ENCODE measurements at regions not wholly inside any gene's neighbourhood (a gene's known extent, or its start where the extent isn't known, plus 50 kb on each side); places are given as distances from the start of the nearest gene placed in this dataset.

DNA sequence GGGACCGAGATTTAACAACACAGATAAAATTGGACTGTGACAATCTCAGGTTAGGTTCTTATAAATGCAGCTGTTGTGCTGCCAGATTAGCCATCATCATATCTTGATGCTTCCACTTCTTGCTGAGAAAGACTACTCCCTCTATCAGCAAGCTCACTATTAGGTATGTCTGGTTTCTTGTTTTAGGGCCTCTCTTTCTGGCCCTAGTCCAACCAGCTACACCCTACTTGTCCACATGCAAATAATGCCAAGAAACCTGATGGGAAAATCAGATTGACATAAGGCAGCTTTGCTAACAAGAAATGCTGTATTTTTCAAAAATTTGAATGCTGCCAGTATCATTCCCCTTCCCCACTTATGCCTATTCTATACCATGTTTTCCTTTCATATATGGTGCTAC is 296.0 kb downstream of the RMST start:
- no peak for TF ChIP-seq ELF4 (IDR thresholded peaks at IDR 0.05)
- no peak for TF ChIP-seq HDGF (IDR thresholded peaks at IDR 0.05; ENCODE audit: borderline replicate concordance)
- no peak for TF ChIP-seq BHLHE40 (IDR thresholded peaks at IDR 0.05; ENCODE audit: borderline replicate concordance)
- no peak for TF ChIP-seq L3MBTL2 (conservative IDR thresholded peaks at IDR 0.05)
- TF ChIP-seq SP1 (IDR thresholded peaks at IDR 0.05): no peak
- TF ChIP-seq FOXA1 (IDR thresholded peaks at IDR 0.05): no peak
- no peak for TF ChIP-seq CTBP1 (IDR thresholded peaks at IDR 0.05; ENCODE audit: borderline replicate concordance)
- TF ChIP-seq FOXK2 (IDR thresholded peaks at IDR 0.05): no peak
- TF ChIP-seq TARDBP (IDR thresholded peaks at IDR 0.05): no peak
